Endothelial cell of umbilical vein (primary cell): ENCODE measurements at regions not wholly inside any gene's neighbourhood (a gene's known extent, or its start where the extent isn't known, plus 50 kb on each side); places are given as distances from the start of the nearest gene placed in this dataset.

ENCODE experiments used
- BruUV-seq: library from RNA; stranded (reverse); fragments of 400-500 nt; replicated peaks from 2 replicates; lab custom pipeline; 2021; lab: Mats Ljungman, UMichigan
- CTCF ChIA-PET: fragments of 300-600, 350-600 bp; sonication (Branson Sonifier 250); formaldehyde crosslinking; loops from one replicate; lab custom pipeline; 2021; ENCODE audit warnings: antibody characterized with exemption, inconsistent platforms; lab: Charles Lee
- POLR2A ChIA-PET: fragments of 300-600, 350-600 bp; sonication (Branson Sonifier 250); formaldehyde crosslinking; loops from one replicate; lab custom pipeline; 2021; ENCODE audit warnings: antibody characterized with exemption, inconsistent platforms; lab: Charles Lee
- DNase-seq: peaks from one replicate; pipeline ENCODE4 v3.0.0-alpha.2; 2011; ENCODE audit warnings: low read depth, low spot score
- FAIRE-seq: peaks from 2 replicates; lab custom pipeline; 2011; peaks lifted over from hg19 to GRCh38; lab: Jason Lieb, UNC
- H2AFZ ChIP-seq: 2 replicates; pipeline ENCODE4 v1.6.0; 2012; ENCODE audit warnings: low read depth, low read length, control low read depth, inconsistent platforms
- H3K27ac ChIP-seq: 2 replicates; pipeline ENCODE4 v1.5.1; 2011; ENCODE audit warnings: low read depth, mild to moderate bottlenecking, control low read depth, low read length, moderate library complexity; ENCODE audit not compliant: insufficient read depth
- H3K27me3 ChIP-seq, 2 experiments: 2 replicates each; pipeline versions ENCODE4 v1.6.0 to v1.6.1; 2011; ENCODE audit warnings: low read length in 2 of 2, mixed read lengths in 1 of 2; ENCODE audit not compliant: control insufficient read depth in 2 of 2, insufficient read depth in 2 of 2
- H3K36me3 ChIP-seq, 2 experiments: 2 replicates in 1 of 2; 3 replicates in 1 of 2; pipeline ENCODE4 v1.5.1; 2011; ENCODE audit warnings: low read length in 2 of 2, mild to moderate bottlenecking in 1 of 2, moderate library complexity in 1 of 2; ENCODE audit not compliant: control insufficient read depth in 2 of 2, insufficient read depth in 2 of 2; ENCODE audit errors: extremely low read depth in 1 of 2
- H3K4me1 ChIP-seq: 3 replicates; pipeline ENCODE4 v1.5.1; 2011; ENCODE audit warnings: mild to moderate bottlenecking, low read length; ENCODE audit not compliant: control insufficient read depth, insufficient read depth; ENCODE audit errors: extremely low read depth
- H3K4me2 ChIP-seq: 2 replicates; pipeline ENCODE4 v1.6.1; 2011; ENCODE audit warnings: low read length, control low read depth, mixed read lengths; ENCODE audit not compliant: insufficient read depth
- H3K4me3 ChIP-seq, 3 experiments: fragments of 200-600 bp in 1 of 3; sonication (generic), shearing (Covaris generic) in 1 of 3; replicated peaks in 1 of 3; 2 replicates each; pipeline ENCODE4 v1.5.1; 2011 to 2016; ENCODE audit warnings: control low read depth in 3 of 3, low read length in 3 of 3, mild to moderate bottlenecking in 2 of 3, inconsistent platforms in 1 of 3, low read depth in 1 of 3, moderate library complexity in 1 of 3; ENCODE audit not compliant: insufficient read depth in 1 of 3
- H3K79me2 ChIP-seq: 2 replicates; pipeline ENCODE4 v1.6.0; 2012; ENCODE audit warnings: low read length, inconsistent platforms; ENCODE audit not compliant: control insufficient read depth, insufficient read depth
- H3K9ac ChIP-seq: replicated peaks from 2 replicates; pipeline ENCODE3; 2011; ENCODE audit warnings: low read length, control low read depth; ENCODE audit not compliant: insufficient read depth; ENCODE audit errors: extremely low read depth
- H3K9me1 ChIP-seq: replicated peaks from 3 replicates; pipeline ENCODE4 v1.6.0; 2011; ENCODE audit warnings: mild to moderate bottlenecking, low read length; ENCODE audit not compliant: control insufficient read depth, insufficient read depth; ENCODE audit errors: extremely low read depth
- H3K9me3 ChIP-seq: replicated peaks from 2 replicates; pipeline ENCODE4 v1.5.1; 2012; ENCODE audit warnings: low read length, inconsistent platforms; ENCODE audit not compliant: control insufficient read depth, insufficient read depth
- H4K20me1 ChIP-seq: replicated peaks from 2 replicates; pipeline ENCODE3; 2011; ENCODE audit warnings: mild to moderate bottlenecking, low read length; ENCODE audit not compliant: control insufficient read depth, insufficient read depth; ENCODE audit errors: extremely low read depth
- CTCF ChIP-seq, 2 donors: IDR thresholded peaks; 1 replicate in 1 of 2; 2 replicates in 1 of 2; pipeline ENCODE4 v1.5.1; 2011; ENCODE audit warnings: low read length in 2 of 2, mild to moderate bottlenecking in 2 of 2, moderate library complexity in 2 of 2, control low read depth in 1 of 2, inconsistent platforms in 1 of 2, low read depth in 1 of 2; ENCODE audit not compliant: insufficient read depth in 1 of 2; ENCODE audit errors: extremely low read depth in 1 of 2
- EZH2 ChIP-seq: IDR thresholded peaks from 2 replicates; pipeline ENCODE4 v1.6.1; 2012; ENCODE audit warnings: borderline replicate concordance, low read depth, mild to moderate bottlenecking, moderate library complexity, low read length, inconsistent platforms; ENCODE audit not compliant: severe bottlenecking
- FOS ChIP-seq: IDR thresholded peaks from 2 replicates; pipeline ENCODE4 v1.6.1; 2011; ENCODE audit warnings: mild to moderate bottlenecking, low read length, moderate library complexity, borderline replicate concordance; ENCODE audit not compliant: insufficient read depth
- GATA2 ChIP-seq: IDR thresholded peaks from 2 replicates; pipeline ENCODE4 v1.7.0; 2011; ENCODE audit warnings: low read depth, mild to moderate bottlenecking, moderate library complexity, mixed read lengths, low read length; ENCODE audit not compliant: insufficient read length, insufficient read depth
- JUN ChIP-seq: IDR thresholded peaks from 2 replicates; pipeline ENCODE4 v1.6.1; 2011; ENCODE audit warnings: borderline replicate concordance, low read depth; ENCODE audit not compliant: insufficient read length, insufficient read depth
- MAX ChIP-seq: IDR thresholded peaks from 2 replicates; pipeline ENCODE4 v1.6.1; 2011; ENCODE audit not compliant: insufficient read depth, insufficient read length
- MYC ChIP-seq: IDR thresholded peaks from one replicate; pipeline ENCODE4 v1.6.1; 2011; ENCODE audit warnings: mild to moderate bottlenecking, low read depth, low read length
- POLR2A ChIP-seq: IDR thresholded peaks from 2 replicates; pipeline ENCODE4 v1.6.1; 2012; ENCODE audit warnings: low read depth, mild to moderate bottlenecking, control low read depth, low read length
- POLR2AphosphoS5 ChIP-seq: IDR thresholded peaks from 2 replicates; pipeline ENCODE4 v1.6.1; 2012; ENCODE audit warnings: low read depth, mild to moderate bottlenecking, control low read depth, low read length, moderate library complexity; ENCODE audit not compliant: insufficient read depth
- dilution Hi-C: fragments of 300-500 bp; cut with MboI; formaldehyde crosslinking; loops from one replicate; pipeline ENCODE4 v1.15.0; 2019; ENCODE audit warnings: low sequenced_read_pairs; ENCODE audit not compliant: extremely low pct_ligation_motif_present
- intact Hi-C: fragments of 100-400 bp; cut with micrococcal nuclease; formaldehyde crosslinking; loops from one replicate; pipeline ENCODE4 v1.10.0; 2022

GRCh38 chr1:57522575-57522974 lies 98.7 kb upstream of the DAB1 start:
- H3K36me3 ChIP-seq, result no peaks in the 10 kb centered on the region
- BruUV-seq, result no TSS peak
- FAIRE-seq, result no peak
- no peaks in the 10 kb centered on the region for H3K27me3 ChIP-seq
- no peaks in the 10 kb centered on the region for H3K4me1 ChIP-seq
- no peak for DNase-seq
- no peak for TF ChIP-seq JUN
- no peak for TF ChIP-seq CTCF (IDR thresholded peaks at IDR 0.05; ENCODE audit: extremely low read depth in 1 of 2, insufficient read depth in 1 of 2, low read depth in 1 of 2, low read length in 2 of 2)
- no peak for TF ChIP-seq GATA2
- no peak for TF ChIP-seq MAX
- TF ChIP-seq POLR2AphosphoS5, result no peak
- no peak for TF ChIP-seq MYC
- no peak for TF ChIP-seq POLR2A
- no peak for TF ChIP-seq EZH2
- no peak for TF ChIP-seq FOS
- intact Hi-C loops, result no loop called here
- peaks cover 2% of the 10 kb centered on the region for H3K9me3 ChIP-seq
- CTCF ChIA-PET, result no interaction called here
- dilution Hi-C loops, result no loop called here
- no peaks in the 10 kb centered on the region for H3K9me1 ChIP-seq
- no peaks in the 10 kb centered on the region for H3K79me2 ChIP-seq
- no peak overlapping the region for H2AFZ ChIP-seq
- no peak overlapping the region for H3K4me2 ChIP-seq
- no peaks in the 10 kb centered on the region for H4K20me1 ChIP-seq
- no peak overlapping the region for H3K9ac ChIP-seq
- no peak overlapping the region for H3K4me3 ChIP-seq
- POLR2A ChIA-PET, result no interaction called here
- H3K27ac ChIP-seq, result no peak overlapping the region
